Endothelial cell (in vitro differentiated cells): ENCODE measurements at regions not wholly inside any gene's neighbourhood (a gene's known extent, or its start where the extent isn't known, plus 50 kb on each side); places are given as distances from the start of the nearest gene placed in this dataset.
"Not testable (repeated sequence)": the region's sequence is repeated elsewhere in the genome, so short reads cannot be mapped to it uniquely, and the experiment has no call there.

Experiments
- DNase-seq: peaks from one replicate; pipeline ENCODE4 v3.0.0; 2021; ENCODE audit warnings: low spot score
- H3K27ac Mint-ChIP-seq: one replicate; pipeline ENCODE4 v1.8.0; 2021; ENCODE audit warnings: mixed read lengths, inconsistent platforms; ENCODE audit not compliant: unreplicated experiment
- H3K27me3 Mint-ChIP-seq: one replicate; pipeline ENCODE4 v1.8.0; 2021; ENCODE audit warnings: mild to moderate bottlenecking, moderate library complexity, mixed read lengths, inconsistent platforms; ENCODE audit not compliant: unreplicated experiment
- H3K36me3 Mint-ChIP-seq: one replicate; pipeline ENCODE4 v1.8.0; 2021; ENCODE audit warnings: mild to moderate bottlenecking, low read depth, mixed read lengths, inconsistent platforms; ENCODE audit not compliant: unreplicated experiment
- H3K4me1 Mint-ChIP-seq: one replicate; pipeline ENCODE4 v1.8.0; 2021; ENCODE audit warnings: mild to moderate bottlenecking, mixed read lengths, inconsistent platforms; ENCODE audit not compliant: unreplicated experiment
- H3K4me3 Mint-ChIP-seq: one replicate; pipeline ENCODE4 v1.8.0; 2021; ENCODE audit warnings: mild to moderate bottlenecking, mixed read lengths, inconsistent platforms; ENCODE audit not compliant: unreplicated experiment
- H3K9me3 Mint-ChIP-seq: one replicate; pipeline ENCODE4 v1.8.0; 2021; ENCODE audit warnings: mixed read lengths, inconsistent platforms; ENCODE audit not compliant: unreplicated experiment
- TF ChIP-seq, protein P1 (sequence below): fragments of 200-600 bp; sonication (generic); IDR thresholded peaks from one replicate; pipeline ENCODE4 v1.5.0; 2021; ENCODE audit warnings: antibody characterized with exemption; ENCODE audit not compliant: unreplicated experiment

DNA sequence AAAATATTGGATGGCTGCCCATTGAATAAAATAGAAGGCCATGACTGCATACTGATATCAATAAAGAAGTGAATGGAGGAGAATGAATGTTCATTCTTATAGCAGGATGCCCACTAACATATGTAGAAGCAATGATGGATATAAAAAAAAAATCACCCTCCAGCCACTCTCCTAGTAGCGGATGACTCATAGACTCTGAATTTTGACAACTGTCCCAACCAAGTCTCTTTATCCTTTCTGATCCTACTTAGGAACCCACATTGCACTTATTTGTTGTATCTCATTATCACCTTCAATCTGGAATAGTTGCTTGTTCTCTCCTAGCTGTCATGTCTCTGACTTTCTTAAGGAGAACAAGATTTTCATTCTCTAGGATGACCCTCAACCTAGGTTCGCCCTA lies 429.9 kb downstream of the HS3ST3B1 start:
- Mint-ChIP-seq H3K27ac (no peak overlapping the region), H3K9me3 (no peaks in the 10 kb centered on the region), H3K27me3 (no peaks in the 10 kb centered on the region), H3K4me3 (no peak overlapping the region), H3K36me3 (no peaks in the 10 kb centered on the region), H3K4me1 (peaks cover 4% of the 10 kb centered on the region)
- no peak for DNase-seq
- TF ChIP-seq, protein P1, sequence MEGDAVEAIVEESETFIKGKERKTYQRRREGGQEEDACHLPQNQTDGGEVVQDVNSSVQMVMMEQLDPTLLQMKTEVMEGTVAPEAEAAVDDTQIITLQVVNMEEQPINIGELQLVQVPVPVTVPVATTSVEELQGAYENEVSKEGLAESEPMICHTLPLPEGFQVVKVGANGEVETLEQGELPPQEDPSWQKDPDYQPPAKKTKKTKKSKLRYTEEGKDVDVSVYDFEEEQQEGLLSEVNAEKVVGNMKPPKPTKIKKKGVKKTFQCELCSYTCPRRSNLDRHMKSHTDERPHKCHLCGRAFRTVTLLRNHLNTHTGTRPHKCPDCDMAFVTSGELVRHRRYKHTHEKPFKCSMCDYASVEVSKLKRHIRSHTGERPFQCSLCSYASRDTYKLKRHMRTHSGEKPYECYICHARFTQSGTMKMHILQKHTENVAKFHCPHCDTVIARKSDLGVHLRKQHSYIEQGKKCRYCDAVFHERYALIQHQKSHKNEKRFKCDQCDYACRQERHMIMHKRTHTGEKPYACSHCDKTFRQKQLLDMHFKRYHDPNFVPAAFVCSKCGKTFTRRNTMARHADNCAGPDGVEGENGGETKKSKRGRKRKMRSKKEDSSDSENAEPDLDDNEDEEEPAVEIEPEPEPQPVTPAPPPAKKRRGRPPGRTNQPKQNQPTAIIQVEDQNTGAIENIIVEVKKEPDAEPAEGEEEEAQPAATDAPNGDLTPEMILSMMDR: no peak

DNA sequence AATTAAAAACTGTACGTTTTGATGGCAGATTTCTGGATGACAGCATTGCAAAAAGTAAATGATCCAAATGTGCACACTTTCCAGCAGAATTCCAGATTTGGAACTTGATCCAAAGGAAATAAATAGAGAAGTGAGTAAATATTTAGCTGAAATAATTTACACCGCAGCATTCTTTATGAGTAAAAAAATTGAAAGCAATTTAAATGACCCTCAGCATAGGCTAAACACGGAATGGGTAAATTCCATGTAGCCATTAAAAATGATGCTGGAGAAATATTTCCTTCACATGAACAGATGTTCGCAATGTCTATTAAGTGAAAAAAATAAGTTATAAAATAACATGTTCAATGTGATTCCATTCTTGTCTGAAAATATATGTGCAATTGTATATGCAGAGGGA lies 424.8 kb downstream of the HS3ST3B1 start:
- H3K27me3 Mint-ChIP-seq: no peaks in the 10 kb centered on the region
- no peaks in the 10 kb centered on the region for H3K4me1 Mint-ChIP-seq
- DNase-seq: no peak
- no peak overlapping the region for H3K4me3 Mint-ChIP-seq
- H3K9me3 Mint-ChIP-seq: no peaks in the 10 kb centered on the region
- TF ChIP-seq, protein P1: no peak
- H3K27ac Mint-ChIP-seq: no peak overlapping the region
- H3K36me3 Mint-ChIP-seq: no peaks in the 10 kb centered on the region

DNA sequence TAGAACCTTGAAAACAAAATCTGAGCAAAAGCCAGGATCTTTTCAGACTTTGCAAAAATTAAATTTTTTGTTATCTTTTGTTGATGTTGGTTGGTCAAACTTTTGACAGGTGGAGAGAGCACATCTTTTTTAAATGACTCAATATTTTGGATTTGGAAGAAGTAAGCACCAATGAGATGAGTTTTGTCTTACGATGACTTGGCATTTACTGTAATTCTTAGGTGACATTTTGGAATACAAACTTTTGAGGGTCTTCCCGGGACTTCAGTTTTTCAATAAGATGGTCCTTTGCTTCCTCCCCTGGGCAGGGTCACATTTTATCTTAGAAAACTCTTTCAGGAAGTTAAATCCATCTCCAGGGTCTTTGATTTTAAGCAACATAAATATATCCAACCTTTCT lies 423.9 kb downstream of the HS3ST3B1 start:
- Mint-ChIP-seq H3K4me3 (no peak overlapping the region), H3K9me3 (no peaks in the 10 kb centered on the region), H3K27me3 (no peaks in the 10 kb centered on the region), H3K27ac (no peak overlapping the region), H3K4me1 (no peaks in the 10 kb centered on the region), H3K36me3 (no peaks in the 10 kb centered on the region)
- TF ChIP-seq, protein P1: no peak
- no peak for DNase-seq

DNA sequence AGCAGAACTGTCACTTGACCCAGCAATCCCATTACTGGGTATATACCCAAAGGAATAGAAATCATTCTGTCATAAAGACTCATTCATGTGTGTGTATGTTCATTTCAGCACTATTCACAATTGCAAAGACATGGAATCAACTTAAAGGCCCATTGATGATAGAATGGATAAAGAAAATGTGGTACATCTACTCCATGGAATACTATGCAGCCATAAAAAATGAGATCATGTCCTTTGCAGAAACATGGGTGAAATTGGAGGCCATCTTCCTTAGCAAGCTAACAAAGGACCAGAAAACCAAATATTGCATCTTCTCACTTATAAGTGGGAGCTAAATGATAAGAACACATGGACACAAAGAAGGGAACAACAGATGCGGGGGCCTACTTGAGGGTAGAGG lies 422.5 kb downstream of the HS3ST3B1 start:
- H3K4me3 Mint-ChIP-seq, H3K36me3 Mint-ChIP-seq, DNase-seq, H3K4me1 Mint-ChIP-seq, H3K27ac Mint-ChIP-seq, H3K9me3 Mint-ChIP-seq, H3K27me3 Mint-ChIP-seq: not testable (repeated sequence)

DNA sequence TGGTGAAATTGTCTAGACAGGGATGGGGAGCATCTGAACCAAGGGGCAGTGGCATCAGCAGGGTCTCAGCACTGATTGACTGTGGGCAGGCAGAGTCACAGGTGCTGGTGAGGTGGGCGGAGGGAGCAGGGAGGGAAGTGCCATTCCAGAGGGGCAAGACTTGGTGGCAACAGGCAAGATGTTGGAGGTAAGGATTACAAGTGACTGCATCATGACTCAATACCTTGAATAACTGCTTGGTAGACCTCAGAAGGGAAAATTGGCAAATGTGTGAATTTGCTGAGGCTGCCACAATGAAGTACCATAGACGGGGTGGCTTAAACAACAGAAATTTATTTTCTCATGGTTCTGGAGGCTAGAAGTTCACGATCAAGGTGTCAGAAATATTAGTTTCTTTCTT lies 419.1 kb downstream of the HS3ST3B1 start:
- Mint-ChIP-seq H3K4me1 (no peaks in the 10 kb centered on the region), H3K36me3 (no peaks in the 10 kb centered on the region), H3K4me3 (no peak overlapping the region), H3K9me3 (no peaks in the 10 kb centered on the region), H3K27me3 (no peaks in the 10 kb centered on the region), H3K27ac (no peak overlapping the region)
- TF ChIP-seq, protein P1: no peak
- DNase-seq: no peak

DNA sequence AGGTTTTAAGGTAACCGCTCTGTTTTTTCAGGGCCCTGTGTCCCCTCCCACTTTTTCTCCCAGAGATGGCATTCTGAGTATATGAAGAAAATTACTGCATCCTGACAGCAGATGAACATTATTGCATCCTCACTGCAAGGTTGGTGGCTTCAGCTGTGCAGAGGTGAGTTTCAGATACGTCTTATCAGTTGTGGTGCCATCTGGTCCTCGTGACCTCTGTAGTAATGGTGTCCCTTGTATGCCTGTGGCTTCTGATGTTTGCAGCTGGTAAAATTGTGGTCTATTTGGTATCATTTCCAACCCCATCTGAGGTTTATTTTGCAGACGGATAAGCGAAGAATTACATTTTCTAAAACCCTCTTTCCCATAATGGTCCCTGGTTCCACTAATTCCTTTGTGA lies 417.0 kb downstream of the HS3ST3B1 start:
- TF ChIP-seq, protein P1: no peak
- no peak for DNase-seq
- Mint-ChIP-seq H3K4me1 (no peaks in the 10 kb centered on the region), H3K27me3 (no peaks in the 10 kb centered on the region), H3K9me3 (no peaks in the 10 kb centered on the region), H3K4me3 (no peak overlapping the region), H3K36me3 (no peaks in the 10 kb centered on the region), H3K27ac (no peak overlapping the region)
